Stimulated activated naive CD4-positive, alpha-beta T cell (primary cell): ENCODE measurements at regions not wholly inside any gene's neighbourhood (a gene's known extent, or its start where the extent isn't known, plus 50 kb on each side); places are given as distances from the start of the nearest gene placed in this dataset.

Experiments used
- DNase-seq, 6 experiments: peaks; one replicate each; lab custom pipeline; 2025; lab: John Stamatoyannopoulos, UW

GRCh38 chr6:133754298-133754697, 134.6 kb upstream of the TCF21 start:
- DNase-seq, result no peak

- no peak for DNase-seq
Observed at GRCh38 chr6:133756078-133756695, 132.7 kb upstream of the TCF21 start.

GRCh38 chr6:133757335-133757734, 131.6 kb upstream of the TCF21 start:
- no peak for DNase-seq

- no peak for DNase-seq
Observed at GRCh38 chr6:133758815-133759335, 130.0 kb upstream of the TCF21 start.

- no peak for DNase-seq
Observed at GRCh38 chr6:133759524-133759923, 129.4 kb upstream of the TCF21 start.

- no peak for DNase-seq
Observed at GRCh38 chr6:133761706-133762105, 127.2 kb upstream of the TCF21 start.

- DNase-seq, result no peak
Observed at GRCh38 chr6:133764008-133764753, 124.7 kb upstream of the TCF21 start.

GRCh38 chr6:133764754-133765208, 124.1 kb upstream of the TCF21 start:
- no peak for DNase-seq

GRCh38 chr6:133767357-133767970, 121.4 kb upstream of the TCF21 start:
- DNase-seq, result no peak

GRCh38 chr6:133768656-133769295, 120.1 kb upstream of the TCF21 start:
- DNase-seq, result no peak

- DNase-seq, result no peak
Observed at GRCh38 chr6:133769463-133769862, 119.5 kb upstream of the TCF21 start.

GRCh38 chr6:133772567-133772966, 116.3 kb upstream of the TCF21 start:
- DNase-seq, result no peak

GRCh38 chr6:133773776-133774175, 115.1 kb upstream of the TCF21 start:
- no peak for DNase-seq

GRCh38 chr6:133774356-133774755, 114.6 kb upstream of the TCF21 start:
- no peak for DNase-seq

- no peak for DNase-seq
Observed at GRCh38 chr6:133778414-133779130, 110.3 kb upstream of the TCF21 start.

GRCh38 chr6:133779916-133780695, 108.8 kb upstream of the TCF21 start:
- DNase-seq, result no peak

- no peak for DNase-seq
Observed at GRCh38 chr6:133786016-133786415, 102.9 kb upstream of the TCF21 start.

- DNase-seq, result no peak
Observed at GRCh38 chr6:133787122-133787521, 101.8 kb upstream of the TCF21 start.

GRCh38 chr6:133787859-133788505, 100.9 kb upstream of the TCF21 start:
- no peak for DNase-seq

- no peak for DNase-seq
Observed at GRCh38 chr6:133788556-133788955, 100.4 kb upstream of the TCF21 start.
